Liver (tissue), 3 donors: ENCODE measurements at regions not wholly inside any gene's neighbourhood (a gene's known extent, or its start where the extent isn't known, plus 50 kb on each side); places are given as distances from the start of the nearest gene placed in this dataset.

ENCODE experiments used
- ATF3 ChIP-seq: IDR thresholded peaks from 2 replicates; pipeline ENCODE4 v1.6.1; 2016; ENCODE audit warnings: antibody characterized with exemption
- CTCF ChIP-seq: fragments of 150-350 bp; IDR thresholded peaks from 2 replicates; pipeline ENCODE4 v1.5.1; 2017; ENCODE audit warnings: improper control_type of control experiment, low read depth, low read length; ENCODE audit not compliant: missing input control
- EGR1 ChIP-seq, 2 donors: IDR thresholded peaks; 2 replicates each; pipeline ENCODE4 v1.6.1; 2016 to 2018; ENCODE audit warnings: antibody characterized with exemption in 2 of 2, low read depth in 2 of 2
- FOXA1 ChIP-seq: IDR thresholded peaks from 2 replicates; pipeline ENCODE4 v1.6.1; 2016; ENCODE audit warnings: antibody characterized with exemption
- GABPA ChIP-seq, 2 donors: IDR thresholded peaks in 1 of 2; conservative IDR thresholded peaks in 1 of 2; 2 replicates each; pipeline ENCODE4 v1.6.1; 2016; ENCODE audit warnings: antibody characterized with exemption in 2 of 2, mild to moderate bottlenecking in 1 of 2, moderate library complexity in 1 of 2
- JUND ChIP-seq, 2 donors: IDR thresholded peaks; 2 replicates each; pipeline ENCODE4 v1.6.1; 2016; ENCODE audit warnings: antibody characterized with exemption in 2 of 2
- MAX ChIP-seq: IDR thresholded peaks from 2 replicates; pipeline ENCODE4 v1.6.1; 2016; ENCODE audit warnings: antibody characterized with exemption
- NR2F2 ChIP-seq: IDR thresholded peaks from 2 replicates; pipeline ENCODE4 v1.6.1; 2016; ENCODE audit warnings: antibody characterized with exemption
- RAD21 ChIP-seq, 2 donors: IDR thresholded peaks; 2 replicates each; pipeline ENCODE4 v1.6.1; 2016; ENCODE audit warnings: antibody characterized with exemption in 2 of 2, mild to moderate bottlenecking in 2 of 2
- REST ChIP-seq: IDR thresholded peaks from 2 replicates; pipeline ENCODE4 v1.6.1; 2016; ENCODE audit warnings: antibody characterized with exemption, mild to moderate bottlenecking
- SP1 ChIP-seq: IDR thresholded peaks from 2 replicates; pipeline ENCODE4 v1.6.1; 2018; ENCODE audit warnings: antibody characterized with exemption, mild to moderate bottlenecking
- TAF1 ChIP-seq: conservative IDR thresholded peaks from 2 replicates; pipeline ENCODE4 v1.6.1; 2016; ENCODE audit warnings: antibody characterized with exemption, mild to moderate bottlenecking
- YY1 ChIP-seq: IDR thresholded peaks from 2 replicates; pipeline ENCODE4 v1.6.1; 2016; ENCODE audit warnings: antibody characterized with exemption, mild to moderate bottlenecking
- ZBTB33 ChIP-seq: IDR thresholded peaks from 2 replicates; pipeline ENCODE4 v1.6.1; 2016; ENCODE audit warnings: antibody characterized with exemption
- donor health status: healthy.
- donor health status: healthy.

GRCh38 chr18:76566987-76567386 is 71.9 kb upstream of the ZNF516 start:
- no peak for TF ChIP-seq JUND (IDR thresholded peaks at IDR 0.05)
- TF ChIP-seq YY1 = no peak
- TF ChIP-seq CTCF = no peak
- no peak for TF ChIP-seq RAD21 (IDR thresholded peaks at IDR 0.05)
- no peak for TF ChIP-seq SP1
- TF ChIP-seq FOXA1 = no peak
- TF ChIP-seq EGR1 (IDR thresholded peaks at IDR 0.05; ENCODE audit: low read depth in 2 of 2) = no peak
- no peak for TF ChIP-seq TAF1
- no peak for TF ChIP-seq REST
- TF ChIP-seq NR2F2 = no peak
- TF ChIP-seq MAX = no peak
- TF ChIP-seq GABPA (IDR thresholded peaks at IDR 0.05 in 1 of 2, conservative IDR thresholded peaks at IDR 0.05 in 1 of 2) = no peak
- no peak for TF ChIP-seq ATF3
- TF ChIP-seq ZBTB33 = no peak
